ENCODE measurements at regions not wholly inside any gene's neighbourhood (a gene's known extent, or its start where the extent isn't known, plus 50 kb on each side); places are given as distances from the start of the nearest gene placed in this dataset.

DNA sequence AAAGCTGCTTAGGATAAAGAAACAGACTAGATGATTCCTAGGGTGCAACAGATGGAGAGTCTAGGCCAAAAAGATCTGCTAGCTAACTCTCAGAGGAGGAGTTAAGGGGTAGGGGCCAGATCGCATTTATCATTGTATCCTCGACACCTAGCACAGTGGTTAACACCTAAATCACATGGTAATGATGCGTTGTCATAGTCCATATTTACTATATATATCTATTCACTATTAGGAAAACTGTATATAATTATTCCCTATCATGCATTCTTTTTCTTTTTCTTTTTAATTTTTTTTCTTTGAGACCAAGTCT, 92.8 kb upstream of the SLC44A1 start:
- Histone ChIP-seq H3K27ac (ENCODE audit: extremely low read depth, low read depth, low read length) (no peak overlapping the region), H2AFZ (ENCODE audit: low read depth, low read length) (no peak overlapping the region), H3K4me3 (no peak overlapping the region), H3K9ac (ENCODE audit: insufficient read depth in 1 of 2, low read depth in 2 of 2, low read length in 2 of 2) (no peak overlapping the region), H3K4me1 (replicated peaks in 1 of 2; ENCODE audit: control insufficient read depth in 2 of 2, insufficient read depth in 2 of 2, low read length in 2 of 2) (no peaks in the 10 kb centered on the region), H3K9me3 (replicated peaks; ENCODE audit: control insufficient read depth, insufficient read depth, low read depth, low read length) (no peaks in the 10 kb centered on the region), H3K4me2 (ENCODE audit: insufficient read depth, low read length) (no peak overlapping the region), H3K79me2 (ENCODE audit: control insufficient read depth, insufficient read depth, low read length) (no peaks in the 10 kb centered on the region), H3K9me1 (ENCODE audit: control insufficient read depth, insufficient read depth, low read length) (no peaks in the 10 kb centered on the region), H4K20me1 (replicated peaks; ENCODE audit: control insufficient read depth, insufficient read depth, low read length) (no peaks in the 10 kb centered on the region), H3K36me3 (ENCODE audit: control insufficient read depth, insufficient read depth, low read length) (no peaks in the 10 kb centered on the region), H3K27me3 (ENCODE audit: control insufficient read depth in 2 of 2, insufficient read depth in 2 of 2, low read length in 2 of 2) (no peaks in the 10 kb centered on the region; a peak in 1 of 5 replicates)
- no TSS peak for BruUV-seq (replicated peaks)
- FAIRE-seq (no peak), ATAC-seq (no peak), DNase-seq (ENCODE audit: extremely low read depth in 1 of 4, low spot score in 3 of 4) (no peak)
- 0% methylated on average over 3 of the region's 3 CpGs for WGBS (ENCODE audit: insufficient coverage, low coverage, missing lambda C conversion rate)
- TF ChIP-seq HMG20A (CRISPR knock-in tag; conservative IDR thresholded peaks at IDR 0.05), result no peak
- TF ChIP-seq FOXM1 (IDR thresholded peaks at IDR 0.05; ENCODE audit: low read depth), result no peak
- no peak for TF ChIP-seq FOXM1 (CRISPR knock-in tag; IDR thresholded peaks at IDR 0.05; ENCODE audit: low read depth)
- TF ChIP-seq TSC22D4 (tag; IDR thresholded peaks at IDR 0.05), result no peak
- TF ChIP-seq BHLHE40 (IDR thresholded peaks at IDR 0.05; ENCODE audit: low read length), result no peak
- no peak for TF ChIP-seq FOXJ3 (CRISPR knock-in tag; IDR thresholded peaks at IDR 0.05)
- no peak for TF ChIP-seq NR2F6 (CRISPR knock-in tag; IDR thresholded peaks at IDR 0.05)
- TF ChIP-seq, protein P1, sequence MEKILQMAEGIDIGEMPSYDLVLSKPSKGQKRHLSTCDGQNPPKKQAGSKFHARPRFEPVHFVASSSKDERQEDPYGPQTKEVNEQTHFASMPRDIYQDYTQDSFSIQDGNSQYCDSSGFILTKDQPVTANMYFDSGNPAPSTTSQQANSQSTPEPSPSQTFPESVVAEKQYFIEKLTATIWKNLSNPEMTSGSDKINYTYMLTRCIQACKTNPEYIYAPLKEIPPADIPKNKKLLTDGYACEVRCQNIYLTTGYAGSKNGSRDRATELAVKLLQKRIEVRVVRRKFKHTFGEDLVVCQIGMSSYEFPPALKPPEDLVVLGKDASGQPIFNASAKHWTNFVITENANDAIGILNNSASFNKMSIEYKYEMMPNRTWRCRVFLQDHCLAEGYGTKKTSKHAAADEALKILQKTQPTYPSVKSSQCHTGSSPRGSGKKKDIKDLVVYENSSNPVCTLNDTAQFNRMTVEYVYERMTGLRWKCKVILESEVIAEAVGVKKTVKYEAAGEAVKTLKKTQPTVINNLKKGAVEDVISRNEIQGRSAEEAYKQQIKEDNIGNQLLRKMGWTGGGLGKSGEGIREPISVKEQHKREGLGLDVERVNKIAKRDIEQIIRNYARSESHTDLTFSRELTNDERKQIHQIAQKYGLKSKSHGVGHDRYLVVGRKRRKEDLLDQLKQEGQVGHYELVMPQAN (IDR thresholded peaks at IDR 0.05; ENCODE audit: borderline replicate concordance), result no peak
- no peak for TF ChIP-seq MTA1 (IDR thresholded peaks at IDR 0.05; ENCODE audit: borderline replicate concordance)
- TF ChIP-seq, protein P2, sequence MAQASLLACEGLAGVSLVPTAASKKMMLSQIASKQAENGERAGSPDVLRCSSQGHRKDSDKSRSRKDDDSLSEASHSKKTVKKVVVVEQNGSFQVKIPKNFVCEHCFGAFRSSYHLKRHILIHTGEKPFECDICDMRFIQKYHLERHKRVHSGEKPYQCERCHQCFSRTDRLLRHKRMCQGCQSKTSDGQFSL (CRISPR knock-in tag; IDR thresholded peaks at IDR 0.05), result no peak
- TF ChIP-seq, protein P2 (tag; IDR thresholded peaks at IDR 0.05), result no peak
- TF ChIP-seq FOXP1 (CRISPR knock-in tag; IDR thresholded peaks at IDR 0.05), result no peak
- TF ChIP-seq TAF1 (IDR thresholded peaks at IDR 0.05; ENCODE audit: control insufficient read depth, extremely low read depth, insufficient read depth, low read length, severe bottlenecking), result no peak
- no peak for TF ChIP-seq BMI1 (IDR thresholded peaks at IDR 0.05; ENCODE audit: low read length)
- TF ChIP-seq NONO (IDR thresholded peaks at IDR 0.05; ENCODE audit: low read depth in 2 of 2, low read length in 1 of 2), result no peak
- no peak for TF ChIP-seq WHSC1 (IDR thresholded peaks at IDR 0.05; ENCODE audit: low read length)
- no peak for TF ChIP-seq CBFA2T3 (IDR thresholded peaks at IDR 0.05)
- TF ChIP-seq TCF7L2 (IDR thresholded peaks at IDR 0.05; ENCODE audit: low read depth, low read length), result no peak
- TF ChIP-seq, protein P3, sequence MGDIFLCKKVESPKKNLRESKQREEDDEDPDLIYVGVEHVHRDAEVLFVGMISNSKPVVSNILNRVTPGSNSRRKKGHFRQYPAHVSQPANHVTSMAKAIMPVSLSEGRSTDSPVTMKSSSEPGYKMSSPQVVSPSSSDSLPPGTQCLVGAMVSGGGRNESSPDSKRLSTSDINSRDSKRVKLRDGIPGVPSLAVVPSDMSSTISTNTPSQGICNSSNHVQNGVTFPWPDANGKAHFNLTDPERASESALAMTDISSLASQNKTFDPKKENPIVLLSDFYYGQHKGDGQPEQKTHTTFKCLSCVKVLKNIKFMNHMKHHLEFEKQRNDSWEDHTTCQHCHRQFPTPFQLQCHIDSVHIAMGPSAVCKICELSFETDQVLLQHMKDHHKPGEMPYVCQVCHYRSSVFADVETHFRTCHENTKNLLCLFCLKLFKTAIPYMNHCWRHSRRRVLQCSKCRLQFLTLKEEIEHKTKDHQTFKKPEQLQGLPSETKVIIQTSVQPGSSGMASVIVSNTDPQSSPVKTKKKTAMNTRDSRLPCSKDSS (IDR thresholded peaks at IDR 0.05; ENCODE audit: low read depth, partially characterized antibody), result no peak
- in situ Hi-C loops (cut with MboI) (no loop called here), intact Hi-C loops (cut with micrococcal nuclease) (no loop called here)
- CTCF ChIA-PET (ENCODE audit: low intra/inter-chr PET ratio), result no interaction called here
- POLR2A ChIA-PET, result no interaction called here

Measured in K562 (cell line).